OCI-LY1 (cell line): ENCODE measurements at regions not wholly inside any gene's neighbourhood (a gene's known extent, or its start where the extent isn't known, plus 50 kb on each side); places are given as distances from the start of the nearest gene placed in this dataset.

Source experiments
- EZH2 ChIP-seq: fragments of 200-600 bp; sonication (generic), shearing (Covaris generic); IDR thresholded peaks from 2 replicates; pipeline ENCODE4 v1.8.0; 2017; ENCODE audit warnings: borderline replicate concordance, mixed run types, mild to moderate bottlenecking, antibody characterized with exemption, low read length, moderate library complexity, mixed read lengths
- TF ChIP-seq, protein P1 (sequence below): fragments of 200-600 bp; sonication (generic), shearing (Covaris generic); IDR thresholded peaks from 2 replicates; pipeline ENCODE4 v1.5.1; 2017; ENCODE audit warnings: mild to moderate bottlenecking, antibody characterized with exemption, low read length, moderate library complexity, mixed read lengths

DNA sequence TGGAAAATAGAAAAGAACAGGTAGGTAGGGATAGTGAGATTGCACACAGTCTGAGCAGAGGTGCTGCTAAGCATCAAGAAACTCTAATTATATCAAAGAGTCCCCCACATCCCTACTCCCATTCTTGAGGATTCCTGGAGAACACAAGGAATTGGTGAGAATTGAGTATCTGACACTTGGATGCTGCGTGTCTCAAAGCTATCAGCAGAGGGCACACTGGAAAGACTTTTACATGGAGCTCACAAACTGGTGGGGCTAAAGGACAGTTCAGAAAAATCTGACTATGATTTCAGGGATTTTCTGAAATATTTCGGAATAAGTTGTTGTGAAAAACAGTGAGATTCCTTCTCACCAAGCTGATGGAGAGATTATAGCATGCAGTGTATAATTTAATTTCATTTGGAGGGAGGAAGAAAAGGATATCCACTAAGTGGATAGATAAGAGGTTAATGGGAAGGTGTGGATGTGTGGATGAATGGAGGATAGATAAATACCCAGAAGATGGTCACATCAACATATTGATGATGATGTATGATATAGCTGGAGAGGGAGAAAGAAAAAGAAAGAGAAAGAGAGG is 215.4 kb upstream of the DEFB112 start:
- TF ChIP-seq, protein P1, sequence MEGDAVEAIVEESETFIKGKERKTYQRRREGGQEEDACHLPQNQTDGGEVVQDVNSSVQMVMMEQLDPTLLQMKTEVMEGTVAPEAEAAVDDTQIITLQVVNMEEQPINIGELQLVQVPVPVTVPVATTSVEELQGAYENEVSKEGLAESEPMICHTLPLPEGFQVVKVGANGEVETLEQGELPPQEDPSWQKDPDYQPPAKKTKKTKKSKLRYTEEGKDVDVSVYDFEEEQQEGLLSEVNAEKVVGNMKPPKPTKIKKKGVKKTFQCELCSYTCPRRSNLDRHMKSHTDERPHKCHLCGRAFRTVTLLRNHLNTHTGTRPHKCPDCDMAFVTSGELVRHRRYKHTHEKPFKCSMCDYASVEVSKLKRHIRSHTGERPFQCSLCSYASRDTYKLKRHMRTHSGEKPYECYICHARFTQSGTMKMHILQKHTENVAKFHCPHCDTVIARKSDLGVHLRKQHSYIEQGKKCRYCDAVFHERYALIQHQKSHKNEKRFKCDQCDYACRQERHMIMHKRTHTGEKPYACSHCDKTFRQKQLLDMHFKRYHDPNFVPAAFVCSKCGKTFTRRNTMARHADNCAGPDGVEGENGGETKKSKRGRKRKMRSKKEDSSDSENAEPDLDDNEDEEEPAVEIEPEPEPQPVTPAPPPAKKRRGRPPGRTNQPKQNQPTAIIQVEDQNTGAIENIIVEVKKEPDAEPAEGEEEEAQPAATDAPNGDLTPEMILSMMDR, result peak; percentile 39
- no peak for TF ChIP-seq EZH2
